Peyer's patch (tissue), 4 donors: ENCODE measurements at regions not wholly inside any gene's neighbourhood (a gene's known extent, or its start where the extent isn't known, plus 50 kb on each side); places are given as distances from the start of the nearest gene placed in this dataset.

Source experiments
- DNase-seq, 3 donors: peaks; one replicate each; pipeline ENCODE4 v3.0.0-alpha.2; 2017 to 2019
- H3K27ac ChIP-seq, 4 donors: fragments of 200-600 bp; sonication (generic); one replicate each; pipeline ENCODE4 v1.5.1; 2016 to 2019
- H3K27me3 ChIP-seq, 2 donors: fragments of 200-600 bp; sonication (generic); one replicate each; pipeline ENCODE4 v1.5.1; 2019
- H3K36me3 ChIP-seq, 3 donors: fragments of 200-600 bp; sonication (generic); one replicate each; pipeline ENCODE4 v1.5.1; 2016 to 2019
- H3K4me1 ChIP-seq, 4 donors: fragments of 200-600 bp; sonication (generic); one replicate each; pipeline ENCODE4 v1.5.1; 2016 to 2019
- H3K4me3 ChIP-seq, 4 donors: fragments of 200-600 bp; sonication (generic); 1 replicate in 3 of 4; 2 replicates in 1 of 4; pipeline ENCODE4 v1.5.1; 2016 to 2019; ENCODE audit warnings: mild to moderate bottlenecking in 1 of 4
- H3K9me3 ChIP-seq, 4 donors: fragments of 200-600 bp; sonication (generic); one replicate each; pipeline ENCODE4 v1.5.1; 2016 to 2019; ENCODE audit warnings: mild to moderate bottlenecking in 1 of 4
- POLR2A ChIP-seq, 2 donors: fragments of 450-650 bp; IDR thresholded peaks; one replicate each; pipeline ENCODE4 v1.5.1; 2017; ENCODE audit warnings: antibody characterized with exemption in 2 of 2, mild to moderate bottlenecking in 2 of 2, moderate library complexity in 2 of 2
- TF ChIP-seq, protein P1 (sequence below), 6 experiments: fragments of 450-650 bp in 4 of 6; fragments of 200-600 bp in 2 of 6; sonication (generic) in 1 of 6; IDR thresholded peaks; one replicate each; pipeline ENCODE4 v1.5.1; 2017 to 2019; ENCODE audit warnings: antibody characterized with exemption in 6 of 6, mild to moderate bottlenecking in 3 of 6, moderate library complexity in 1 of 6

GRCh38 chr12:30428098-30428497 lies 267.6 kb downstream of the IPO8 start:
- no peak overlapping the region for H3K27ac ChIP-seq
- no peak for TF ChIP-seq POLR2A (IDR thresholded peaks at IDR 0.05)
- TF ChIP-seq, protein P1, sequence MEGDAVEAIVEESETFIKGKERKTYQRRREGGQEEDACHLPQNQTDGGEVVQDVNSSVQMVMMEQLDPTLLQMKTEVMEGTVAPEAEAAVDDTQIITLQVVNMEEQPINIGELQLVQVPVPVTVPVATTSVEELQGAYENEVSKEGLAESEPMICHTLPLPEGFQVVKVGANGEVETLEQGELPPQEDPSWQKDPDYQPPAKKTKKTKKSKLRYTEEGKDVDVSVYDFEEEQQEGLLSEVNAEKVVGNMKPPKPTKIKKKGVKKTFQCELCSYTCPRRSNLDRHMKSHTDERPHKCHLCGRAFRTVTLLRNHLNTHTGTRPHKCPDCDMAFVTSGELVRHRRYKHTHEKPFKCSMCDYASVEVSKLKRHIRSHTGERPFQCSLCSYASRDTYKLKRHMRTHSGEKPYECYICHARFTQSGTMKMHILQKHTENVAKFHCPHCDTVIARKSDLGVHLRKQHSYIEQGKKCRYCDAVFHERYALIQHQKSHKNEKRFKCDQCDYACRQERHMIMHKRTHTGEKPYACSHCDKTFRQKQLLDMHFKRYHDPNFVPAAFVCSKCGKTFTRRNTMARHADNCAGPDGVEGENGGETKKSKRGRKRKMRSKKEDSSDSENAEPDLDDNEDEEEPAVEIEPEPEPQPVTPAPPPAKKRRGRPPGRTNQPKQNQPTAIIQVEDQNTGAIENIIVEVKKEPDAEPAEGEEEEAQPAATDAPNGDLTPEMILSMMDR (IDR thresholded peaks at IDR 0.05), result no peak
- no peak overlapping the region for H3K4me3 ChIP-seq
- no peaks in the 10 kb centered on the region for H3K27me3 ChIP-seq
- H3K36me3 ChIP-seq, result no peaks in the 10 kb centered on the region
- no peak for DNase-seq
- H3K4me1 ChIP-seq, result no peaks in the 10 kb centered on the region
- H3K9me3 ChIP-seq, result no peaks in the 10 kb centered on the region

DNA sequence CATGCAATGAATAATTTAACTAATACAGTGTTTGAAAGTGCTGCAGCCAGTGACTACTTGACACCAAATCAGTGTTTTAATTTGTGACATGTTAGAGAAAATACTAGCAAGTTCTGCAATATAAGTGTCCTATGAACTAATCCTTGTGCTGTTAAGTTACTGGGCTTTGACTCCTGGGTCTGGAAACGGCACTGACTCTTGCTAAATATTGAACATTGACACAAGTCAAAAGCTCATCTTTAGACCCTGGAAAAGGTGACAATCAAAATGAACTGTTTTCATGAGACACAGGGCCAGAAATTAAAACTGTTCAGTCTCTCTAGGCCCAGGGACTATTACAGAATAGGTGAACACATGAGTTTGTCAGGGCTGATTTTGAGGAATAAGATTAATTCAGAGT lies 268.1 kb downstream of the IPO8 start:
- Histone ChIP-seq H3K27ac (no peak overlapping the region), H3K4me3 (no peak overlapping the region), H3K9me3 (no peaks in the 10 kb centered on the region), H3K36me3 (no peaks in the 10 kb centered on the region), H3K4me1 (no peaks in the 10 kb centered on the region), H3K27me3 (no peaks in the 10 kb centered on the region)
- no peak for TF ChIP-seq POLR2A (IDR thresholded peaks at IDR 0.05)
- TF ChIP-seq, protein P1 (IDR thresholded peaks at IDR 0.05), result no peak
- no peak for DNase-seq

GRCh38 chr12:30425445-30425844 lies 270.2 kb downstream of the IPO8 start:
- TF ChIP-seq, protein P1 (IDR thresholded peaks at IDR 0.05), result no peak
- TF ChIP-seq POLR2A (IDR thresholded peaks at IDR 0.05), result no peak
- Histone ChIP-seq H3K9me3 (no peaks in the 10 kb centered on the region), H3K4me3 (no peak overlapping the region), H3K27me3 (no peaks in the 10 kb centered on the region), H3K27ac (no peak overlapping the region), H3K36me3 (no peaks in the 10 kb centered on the region), H3K4me1 (no peaks in the 10 kb centered on the region)
- no peak for DNase-seq

- Histone ChIP-seq H3K27me3 (no peaks in the 10 kb centered on the region), H3K4me1 (no peaks in the 10 kb centered on the region), H3K27ac (no peak overlapping the region), H3K36me3 (no peaks in the 10 kb centered on the region), H3K9me3 (no peaks in the 10 kb centered on the region), H3K4me3 (no peak overlapping the region)
- DNase-seq, result no peak
- no peak for TF ChIP-seq POLR2A (IDR thresholded peaks at IDR 0.05)
- TF ChIP-seq, protein P1 (IDR thresholded peaks at IDR 0.05), result no peak
These were observed 272.3 kb downstream of the IPO8 start for GRCh38 chr12:30423330-30423729.

DNA sequence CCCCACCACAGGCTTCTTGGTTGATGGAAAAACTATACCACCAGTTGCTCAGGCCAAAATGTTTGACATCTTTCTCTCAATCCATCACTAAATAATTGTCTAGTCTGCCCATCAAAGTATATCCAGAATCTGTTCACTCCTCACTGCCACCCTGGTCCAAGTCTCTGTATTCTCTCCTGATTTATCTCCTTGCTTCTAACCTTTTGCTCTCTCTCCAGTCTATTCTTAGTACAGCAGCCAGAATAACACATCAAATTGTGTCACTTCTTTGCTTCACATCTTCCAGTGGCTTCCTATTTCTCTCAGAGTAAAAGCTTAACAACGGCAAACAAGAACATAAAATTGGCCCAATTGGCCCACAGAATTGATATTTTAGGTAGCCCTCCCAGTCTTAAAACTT lies 272.8 kb downstream of the IPO8 start:
- no peak overlapping the region for H3K27ac ChIP-seq
- no peak for DNase-seq
- no peaks in the 10 kb centered on the region for H3K4me1 ChIP-seq
- no peaks in the 10 kb centered on the region for H3K9me3 ChIP-seq
- H3K27me3 ChIP-seq, result no peaks in the 10 kb centered on the region
- TF ChIP-seq, protein P1 (IDR thresholded peaks at IDR 0.05), result no peak
- no peak for TF ChIP-seq POLR2A (IDR thresholded peaks at IDR 0.05)
- no peaks in the 10 kb centered on the region for H3K36me3 ChIP-seq
- no peak overlapping the region for H3K4me3 ChIP-seq

GRCh38 chr12:30420561-30420960 lies 275.1 kb downstream of the IPO8 start:
- H3K27me3 ChIP-seq, result no peaks in the 10 kb centered on the region
- H3K36me3 ChIP-seq, result no peaks in the 10 kb centered on the region
- H3K4me3 ChIP-seq, result no peak overlapping the region
- no peaks in the 10 kb centered on the region for H3K4me1 ChIP-seq
- H3K9me3 ChIP-seq, result no peaks in the 10 kb centered on the region
- DNase-seq, result no peak
- H3K27ac ChIP-seq, result no peak overlapping the region
- no peak for TF ChIP-seq POLR2A (IDR thresholded peaks at IDR 0.05)
- TF ChIP-seq, protein P1 (IDR thresholded peaks at IDR 0.05), result no peak
